ENCODE measurements at regions not wholly inside any gene's neighbourhood (a gene's known extent, or its start where the extent isn't known, plus 50 kb on each side); places are given as distances from the start of the nearest gene placed in this dataset. TPM values are rescaled to one million over a fixed set of nuclear protein-coding genes. Genes with fewer than 3 reads are reported as not detected.

Small RNA genes lying in the stretch of these regions (small RNA-seq; reads per million reads assigned to genes)
- gene RF00019 (not detected), gene RNA5SP180 (not detected)

All from fibroblast of villous mesenchyme (primary cell).